ENCODE measurements at regions not wholly inside any gene's neighbourhood (a gene's known extent, or its start where the extent isn't known, plus 50 kb on each side); places are given as distances from the start of the nearest gene placed in this dataset.
"Not testable (repeated sequence)": the region's sequence is repeated elsewhere in the genome, so short reads cannot be mapped to it uniquely, and the experiment has no call there.

DNA sequence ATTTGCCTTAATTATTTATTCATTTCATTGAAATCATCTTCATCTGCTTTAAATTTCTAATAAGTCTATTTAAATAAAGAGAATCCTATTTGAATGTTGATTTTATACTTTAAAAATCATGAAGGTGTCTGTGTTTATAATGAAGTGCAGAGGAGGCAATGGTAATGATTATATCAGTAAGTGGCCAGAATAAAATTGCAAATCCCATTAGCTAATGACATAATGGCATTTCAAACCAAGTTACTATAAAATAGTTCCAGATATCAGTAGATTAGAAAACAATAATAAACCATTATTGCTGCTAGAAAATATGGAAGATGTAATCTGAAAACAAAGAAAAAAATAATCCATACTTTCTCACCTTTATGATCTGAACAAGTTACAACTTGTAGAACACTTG, 647.8 kb upstream of the KLHL1 start:
- no peak for DNase-seq
- no peaks in the 10 kb centered on the region for H3K27me3 Mint-ChIP-seq
- H3K4me3 Mint-ChIP-seq: no peak overlapping the region
- H3K27ac Mint-ChIP-seq: no peak overlapping the region
- H3K36me3 Mint-ChIP-seq: no peaks in the 10 kb centered on the region
- peaks cover 2% of the 10 kb centered on the region for H3K9me3 Mint-ChIP-seq
- H3K4me1 Mint-ChIP-seq: no peaks in the 10 kb centered on the region

DNA sequence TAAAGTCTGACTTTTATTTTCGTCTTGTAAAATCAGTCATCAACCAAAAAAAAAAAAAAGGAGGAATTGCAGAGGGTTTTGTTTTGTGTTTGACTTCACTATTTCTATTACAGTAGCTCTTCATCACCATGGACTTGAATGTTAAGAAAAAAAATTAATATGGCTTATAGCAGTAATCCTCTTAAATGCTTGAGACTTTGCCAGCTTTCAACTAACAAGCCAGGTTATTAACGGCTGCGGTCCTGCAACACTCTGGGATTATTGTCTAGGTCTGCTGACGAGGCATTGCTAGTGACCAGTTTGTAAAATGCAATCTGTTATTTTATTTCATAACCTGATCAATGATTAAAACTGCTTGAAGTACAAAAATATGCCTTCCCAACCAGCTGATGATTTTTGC, 647.2 kb upstream of the KLHL1 start:
- no peaks in the 10 kb centered on the region for H3K4me1 Mint-ChIP-seq
- no peak overlapping the region for H3K4me3 Mint-ChIP-seq
- DNase-seq: no peak
- no peaks in the 10 kb centered on the region for H3K36me3 Mint-ChIP-seq
- H3K27ac Mint-ChIP-seq: no peak overlapping the region
- no peaks in the 10 kb centered on the region for H3K27me3 Mint-ChIP-seq
- peaks cover 2% of the 10 kb centered on the region for H3K9me3 Mint-ChIP-seq

DNA sequence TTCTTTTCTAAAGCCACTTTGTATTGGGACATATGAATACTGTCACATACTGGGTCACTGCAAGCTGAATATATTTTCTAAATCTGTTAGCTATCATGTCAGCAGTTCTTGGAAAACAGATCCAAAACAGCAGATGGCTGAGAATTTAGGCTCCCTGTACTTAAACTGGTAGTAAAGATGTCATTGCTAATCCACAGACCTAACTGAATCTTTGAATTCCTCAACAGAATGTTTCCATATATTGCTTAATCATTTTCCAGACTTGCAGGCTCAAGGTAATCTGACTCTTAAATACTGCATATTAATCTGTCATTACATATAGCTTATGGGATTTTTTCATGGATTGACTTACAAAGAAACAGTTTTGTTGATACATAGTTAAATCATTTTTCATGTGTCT, 639.0 kb upstream of the KLHL1 start:
- Mint-ChIP-seq H3K36me3 (no peaks in the 10 kb centered on the region), H3K9me3 (peaks cover 2% of the 10 kb centered on the region)
- no peak for DNase-seq

DNA sequence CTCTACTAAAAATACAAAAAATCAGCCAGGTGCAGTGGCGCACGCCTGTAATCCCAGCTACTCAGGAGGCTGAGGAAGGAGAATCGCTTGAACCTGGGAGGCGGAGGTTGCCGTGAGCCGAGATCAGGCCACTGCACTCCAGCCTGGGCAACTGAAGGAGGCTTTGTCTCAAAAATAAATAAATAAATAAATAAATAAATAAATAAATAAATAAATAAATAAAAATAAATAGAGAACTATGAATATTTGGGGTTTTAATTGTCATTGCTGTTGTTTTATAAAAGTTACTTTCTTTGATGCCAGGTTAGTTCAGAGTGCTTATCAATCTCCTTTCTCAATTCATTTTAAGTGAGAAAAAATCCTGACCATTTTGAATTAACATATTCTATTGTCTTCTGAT, 638.2 kb upstream of the KLHL1 start:
- not testable (repeated sequence) for H3K36me3 Mint-ChIP-seq, H3K4me1 Mint-ChIP-seq, H3K4me3 Mint-ChIP-seq, DNase-seq, H3K27me3 Mint-ChIP-seq, H3K27ac Mint-ChIP-seq, H3K9me3 Mint-ChIP-seq

More for the DNA sequence above, 639.0 kb upstream of the KLHL1 start:
- Mint-ChIP-seq H3K27me3 (no peaks in the 10 kb centered on the region), H3K4me3 (no peak overlapping the region), H3K27ac (no peak overlapping the region), H3K4me1 (no peaks in the 10 kb centered on the region)

DNA sequence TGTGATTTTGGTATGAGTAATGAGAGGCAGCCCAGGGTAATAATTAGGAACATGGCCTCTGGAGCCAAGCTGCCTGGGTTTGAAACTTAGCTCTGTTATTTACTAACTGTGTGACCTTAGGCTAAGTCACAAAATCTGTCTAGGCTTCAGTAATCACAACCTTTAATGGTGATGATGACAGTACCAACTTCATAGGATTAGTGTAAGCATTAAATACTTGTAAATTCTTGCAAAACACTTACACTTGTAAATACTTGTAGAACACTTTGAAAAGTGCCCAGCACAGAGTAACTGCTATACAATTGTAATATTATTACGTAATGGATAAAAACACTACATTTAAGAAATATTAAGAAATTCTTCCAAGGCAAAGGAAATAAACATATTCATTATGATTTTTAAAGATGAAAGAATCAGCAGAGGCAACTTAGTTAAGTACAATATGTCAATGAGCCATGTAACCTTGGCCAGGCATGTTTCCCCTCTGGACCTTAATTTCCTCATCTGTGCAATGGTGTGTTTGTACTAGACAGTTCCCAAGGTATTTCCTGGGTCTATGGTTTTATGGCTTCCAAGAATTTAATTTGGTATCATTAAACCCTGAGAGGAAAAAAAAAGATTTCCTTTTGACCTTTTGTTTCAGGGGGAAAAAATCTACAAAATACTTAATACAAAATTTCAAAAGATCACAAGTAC, 628.5 kb upstream of the KLHL1 start:
- no peaks in the 10 kb centered on the region for H3K36me3 Mint-ChIP-seq
- no peak overlapping the region for H3K4me3 Mint-ChIP-seq
- H3K4me1 Mint-ChIP-seq: no peaks in the 10 kb centered on the region
- no peaks in the 10 kb centered on the region for H3K27me3 Mint-ChIP-seq
- no peak overlapping the region for H3K27ac Mint-ChIP-seq
- peaks cover 2% of the 10 kb centered on the region for H3K9me3 Mint-ChIP-seq
- no peak for DNase-seq

DNA sequence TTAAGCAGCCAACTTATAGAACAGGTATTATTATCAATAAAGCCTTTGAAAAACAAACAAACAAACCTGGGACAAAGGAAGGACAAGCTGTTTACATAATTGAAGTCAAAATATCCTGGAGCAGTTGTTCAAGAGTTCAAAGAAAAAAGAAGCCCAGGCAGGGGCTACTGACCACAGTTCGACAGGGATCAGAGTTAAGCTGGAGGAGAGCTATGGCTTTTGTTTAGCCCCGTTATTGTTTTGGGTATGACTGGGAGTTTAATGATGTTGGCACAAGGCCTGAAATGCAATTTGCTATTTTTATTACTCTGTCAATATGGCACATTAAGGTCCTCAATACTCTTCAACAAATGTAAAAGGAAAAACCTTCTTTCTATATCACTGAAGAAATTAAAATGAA, 624.4 kb upstream of the KLHL1 start:
- Mint-ChIP-seq H3K27ac (no peak overlapping the region), H3K36me3 (no peaks in the 10 kb centered on the region), H3K4me3 (no peak overlapping the region), H3K27me3 (no peaks in the 10 kb centered on the region), H3K4me1 (no peaks in the 10 kb centered on the region), H3K9me3 (peaks cover 2% of the 10 kb centered on the region)
- DNase-seq: no peak

DNA sequence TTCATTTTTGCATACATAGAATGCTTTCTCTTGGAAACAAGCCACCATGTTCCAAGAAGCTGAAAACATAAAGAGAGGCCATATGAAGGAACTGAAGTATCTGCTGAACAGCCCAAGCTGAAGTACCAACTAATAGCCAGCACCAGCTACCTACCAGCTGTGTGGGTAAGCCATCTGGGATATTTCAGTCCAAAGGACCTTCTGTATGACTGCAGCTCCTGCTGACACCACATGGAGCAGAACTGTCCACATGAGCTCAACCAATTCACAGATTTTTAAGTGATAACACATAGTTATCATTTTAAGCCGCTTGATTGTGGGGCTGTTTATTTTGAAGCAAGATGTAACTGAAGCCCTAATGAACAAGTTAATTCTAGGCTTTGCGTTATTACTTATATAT, 621.1 kb upstream of the KLHL1 start:
- no peak for DNase-seq
- H3K9me3 Mint-ChIP-seq: no peaks in the 10 kb centered on the region
- H3K27ac Mint-ChIP-seq: no peak overlapping the region

DNA sequence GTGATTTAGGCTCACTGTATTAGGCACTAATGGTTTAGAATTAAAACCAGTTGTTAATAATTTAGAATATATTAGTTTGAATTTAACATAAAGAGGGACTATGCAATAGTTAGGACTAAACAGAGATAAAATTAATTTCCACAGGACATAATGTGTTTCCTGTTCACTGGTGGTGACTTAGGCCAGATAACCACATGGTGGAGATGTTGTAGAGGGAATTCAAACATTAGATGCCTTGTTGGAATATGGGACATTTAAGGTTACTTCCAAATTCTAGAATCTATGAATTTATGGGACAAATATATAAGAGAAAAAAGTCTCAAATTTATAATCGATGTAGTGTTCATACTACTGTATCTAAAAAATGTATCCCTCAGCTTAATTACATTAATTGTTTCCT, 615.5 kb upstream of the KLHL1 start:
- Mint-ChIP-seq H3K4me3 (no peak overlapping the region), H3K36me3 (no peaks in the 10 kb centered on the region)

More for the DNA sequence above, 621.1 kb upstream of the KLHL1 start:
- no peaks in the 10 kb centered on the region for H3K36me3 Mint-ChIP-seq
- no peaks in the 10 kb centered on the region for H3K4me1 Mint-ChIP-seq
- H3K4me3 Mint-ChIP-seq: no peak overlapping the region
- no peaks in the 10 kb centered on the region for H3K27me3 Mint-ChIP-seq

DNA sequence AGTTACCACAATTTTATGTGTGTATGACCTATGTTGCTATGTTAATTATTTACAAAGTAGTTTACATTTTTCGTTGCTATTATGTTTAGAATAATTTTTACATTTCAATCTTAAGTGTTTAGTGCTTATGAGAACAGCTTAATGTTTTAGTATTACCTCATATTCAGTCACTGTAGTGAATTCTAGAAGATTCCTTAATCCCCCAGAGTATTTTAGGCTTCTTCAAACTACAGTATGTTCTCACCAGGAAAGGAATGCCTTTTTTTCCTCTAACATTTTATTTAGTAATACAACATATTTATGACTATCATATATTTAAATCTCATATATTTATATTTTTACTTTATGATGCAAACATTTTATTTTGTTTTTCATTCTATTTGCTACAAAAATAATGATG, 612.1 kb upstream of the KLHL1 start:
- H3K36me3 Mint-ChIP-seq: no peaks in the 10 kb centered on the region
- H3K4me3 Mint-ChIP-seq: no peak overlapping the region
- no peaks in the 10 kb centered on the region for H3K27me3 Mint-ChIP-seq
- no peak overlapping the region for H3K27ac Mint-ChIP-seq
- DNase-seq: no peak
- H3K9me3 Mint-ChIP-seq: peaks cover 3% of the 10 kb centered on the region
- H3K4me1 Mint-ChIP-seq: no peaks in the 10 kb centered on the region

More for the DNA sequence above, 615.5 kb upstream of the KLHL1 start:
- H3K27ac Mint-ChIP-seq: no peak overlapping the region
- DNase-seq: no peak
- H3K27me3 Mint-ChIP-seq: no peaks in the 10 kb centered on the region
- H3K4me1 Mint-ChIP-seq: no peaks in the 10 kb centered on the region
- no peaks in the 10 kb centered on the region for H3K9me3 Mint-ChIP-seq

DNA sequence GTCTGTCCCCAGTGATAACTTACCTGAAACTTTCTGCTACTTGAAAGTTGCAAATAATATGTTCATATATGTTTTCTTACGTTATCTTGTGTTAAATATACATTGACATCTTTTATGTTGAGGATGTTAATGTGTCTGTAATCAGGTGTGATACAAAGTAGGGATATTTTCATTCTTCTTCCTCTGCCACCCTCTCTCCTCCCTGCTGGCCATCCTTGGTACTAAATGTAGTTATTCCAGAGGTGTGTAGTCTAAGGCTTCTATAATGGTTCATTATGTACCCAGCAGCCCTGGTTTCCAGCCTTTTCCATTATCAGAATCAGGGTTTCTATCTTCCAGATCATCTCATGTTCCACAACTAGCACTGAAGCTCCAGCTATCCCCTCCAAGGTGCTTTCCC, 606.7 kb upstream of the KLHL1 start:
- H3K9me3 Mint-ChIP-seq: peaks cover 3% of the 10 kb centered on the region
- H3K27me3 Mint-ChIP-seq: no peaks in the 10 kb centered on the region
- no peaks in the 10 kb centered on the region for H3K36me3 Mint-ChIP-seq
- no peak for DNase-seq
- no peak overlapping the region for H3K27ac Mint-ChIP-seq
- no peaks in the 10 kb centered on the region for H3K4me1 Mint-ChIP-seq
- no peak overlapping the region for H3K4me3 Mint-ChIP-seq

DNA sequence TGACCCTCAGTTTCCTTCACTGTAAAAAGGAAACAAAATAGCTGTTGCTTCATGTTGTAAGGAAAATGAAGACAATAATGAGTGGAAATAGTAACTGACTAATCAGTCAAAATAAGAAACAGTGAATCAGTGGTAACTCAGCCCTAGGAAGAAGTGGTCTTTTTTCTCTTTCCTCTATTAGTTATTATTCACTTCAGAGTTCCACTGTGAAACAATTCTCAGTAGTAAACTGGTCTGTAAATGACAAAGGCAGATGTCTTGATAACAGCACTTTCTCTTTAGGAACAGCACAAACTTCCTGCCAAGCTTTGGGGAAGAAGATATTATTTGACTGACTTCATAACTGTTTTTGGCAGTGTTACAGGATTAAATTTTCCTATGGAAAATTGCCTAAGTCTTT, 600.5 kb upstream of the KLHL1 start:
- Mint-ChIP-seq H3K4me1 (no peaks in the 10 kb centered on the region), H3K27me3 (no peaks in the 10 kb centered on the region)
- no peak for DNase-seq

DNA sequence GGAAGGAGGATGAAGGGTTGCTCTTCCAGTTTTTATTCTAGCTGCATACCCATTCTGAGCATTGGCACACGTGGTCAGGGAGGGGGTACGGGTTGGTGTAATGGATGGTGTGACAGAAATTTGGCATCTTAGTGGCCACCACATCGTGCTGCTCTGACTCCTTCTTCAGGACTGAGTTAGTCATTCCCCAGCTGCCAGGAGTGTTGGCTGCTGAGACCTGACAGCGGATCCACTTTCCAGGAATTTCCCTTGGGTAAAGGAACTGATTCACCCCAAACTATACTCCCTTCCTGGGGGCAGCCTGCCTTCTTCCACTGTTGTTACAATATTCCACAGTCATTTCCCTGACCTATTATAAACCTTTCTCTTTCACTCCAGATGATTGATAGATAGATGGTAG, 595.5 kb upstream of the KLHL1 start:
- Mint-ChIP-seq H3K27me3 (no peaks in the 10 kb centered on the region), H3K4me1 (no peaks in the 10 kb centered on the region), H3K9me3 (peaks cover 6% of the 10 kb centered on the region), H3K27ac (no peak overlapping the region), H3K36me3 (no peaks in the 10 kb centered on the region), H3K4me3 (no peak overlapping the region)
- DNase-seq: no peak

More for the DNA sequence above, 600.5 kb upstream of the KLHL1 start:
- Mint-ChIP-seq H3K9me3 (peaks cover 6% of the 10 kb centered on the region), H3K36me3 (no peaks in the 10 kb centered on the region), H3K27ac (no peak overlapping the region), H3K4me3 (no peak overlapping the region)

DNA sequence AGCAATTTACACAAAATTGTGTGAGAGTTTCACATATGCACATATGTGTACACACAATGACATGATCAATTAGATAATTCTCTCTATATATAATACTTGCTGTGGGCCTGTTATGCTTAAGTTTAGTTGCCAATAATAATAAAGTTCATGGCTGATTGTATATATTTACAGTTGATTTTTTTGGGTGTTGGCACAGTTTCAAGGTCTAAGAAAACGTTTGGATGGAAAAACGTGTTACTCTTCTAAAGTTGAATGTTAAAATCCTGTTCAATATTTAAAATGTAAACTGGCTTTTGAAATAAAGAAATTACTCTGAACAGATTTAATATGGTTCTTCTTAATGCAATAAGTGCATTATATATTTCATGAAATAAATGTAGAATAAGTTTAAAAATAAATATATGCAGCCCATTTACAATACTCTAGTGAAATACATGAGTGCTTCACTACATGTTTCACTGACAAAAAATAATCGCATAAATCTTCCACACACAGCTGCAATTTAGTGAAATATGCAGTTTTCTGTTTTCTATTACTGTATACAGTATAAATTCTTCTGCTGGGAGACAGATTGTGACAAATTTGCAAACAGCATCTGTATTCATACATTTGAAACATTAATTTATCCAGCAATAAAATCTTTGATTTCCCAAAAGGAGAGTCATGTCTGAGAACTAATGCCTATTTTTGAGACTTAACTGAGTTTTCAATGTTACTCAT, 586.9 kb upstream of the KLHL1 start:
- Mint-ChIP-seq H3K27ac (no peak overlapping the region), H3K27me3 (no peaks in the 10 kb centered on the region), H3K36me3 (no peaks in the 10 kb centered on the region), H3K9me3 (peaks cover 8% of the 10 kb centered on the region), H3K4me3 (no peak overlapping the region), H3K4me1 (no peaks in the 10 kb centered on the region)
- DNase-seq: no peak

DNA sequence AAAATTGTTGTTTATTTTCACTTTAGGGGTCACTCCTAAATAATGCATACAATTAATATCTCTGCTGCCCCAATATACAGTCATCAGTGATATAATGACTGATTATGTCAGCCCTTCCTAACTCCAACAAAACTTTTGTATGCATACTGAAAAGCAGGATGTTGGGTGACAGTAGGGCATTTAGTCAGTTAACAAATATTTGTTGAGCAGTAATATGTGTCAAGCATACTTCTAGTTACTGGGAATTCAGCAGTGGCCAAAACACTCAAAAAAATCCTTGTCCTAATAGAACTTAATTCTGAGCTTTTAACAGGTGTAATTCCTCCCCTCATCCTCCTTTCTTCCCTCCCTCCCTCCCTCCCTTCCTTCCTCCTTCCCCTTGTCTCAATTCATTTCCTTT, 560.7 kb upstream of the KLHL1 start:
- DNase-seq: no peak
- Mint-ChIP-seq H3K4me1 (no peaks in the 10 kb centered on the region), H3K27me3 (no peaks in the 10 kb centered on the region), H3K9me3 (no peaks in the 10 kb centered on the region), H3K36me3 (no peaks in the 10 kb centered on the region), H3K4me3 (no peak overlapping the region), H3K27ac (no peak overlapping the region)

DNA sequence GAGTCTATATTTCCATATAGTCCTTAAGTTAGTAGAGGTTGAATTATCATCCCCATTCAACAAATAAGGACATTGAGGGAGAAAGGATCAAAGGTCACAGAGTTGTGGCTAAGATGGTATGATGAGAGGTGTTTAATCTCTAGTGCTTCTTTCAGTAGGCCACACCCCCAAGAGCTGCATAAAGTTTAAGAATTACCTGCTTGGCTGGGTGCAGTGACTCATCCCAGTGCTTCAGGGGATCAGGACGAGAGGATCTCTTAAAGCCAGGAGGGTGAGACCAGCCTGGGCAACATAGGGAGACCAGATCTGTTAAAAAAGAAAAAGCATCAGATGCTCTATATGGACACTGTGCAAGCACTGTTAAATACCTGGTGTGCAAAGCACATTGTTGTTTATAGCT, 560.0 kb upstream of the KLHL1 start:
- no peak for DNase-seq
- no peaks in the 10 kb centered on the region for H3K36me3 Mint-ChIP-seq
- H3K4me3 Mint-ChIP-seq: no peak overlapping the region
- H3K9me3 Mint-ChIP-seq: no peaks in the 10 kb centered on the region
- no peak overlapping the region for H3K27ac Mint-ChIP-seq
- no peaks in the 10 kb centered on the region for H3K4me1 Mint-ChIP-seq
- H3K27me3 Mint-ChIP-seq: no peaks in the 10 kb centered on the region

DNA sequence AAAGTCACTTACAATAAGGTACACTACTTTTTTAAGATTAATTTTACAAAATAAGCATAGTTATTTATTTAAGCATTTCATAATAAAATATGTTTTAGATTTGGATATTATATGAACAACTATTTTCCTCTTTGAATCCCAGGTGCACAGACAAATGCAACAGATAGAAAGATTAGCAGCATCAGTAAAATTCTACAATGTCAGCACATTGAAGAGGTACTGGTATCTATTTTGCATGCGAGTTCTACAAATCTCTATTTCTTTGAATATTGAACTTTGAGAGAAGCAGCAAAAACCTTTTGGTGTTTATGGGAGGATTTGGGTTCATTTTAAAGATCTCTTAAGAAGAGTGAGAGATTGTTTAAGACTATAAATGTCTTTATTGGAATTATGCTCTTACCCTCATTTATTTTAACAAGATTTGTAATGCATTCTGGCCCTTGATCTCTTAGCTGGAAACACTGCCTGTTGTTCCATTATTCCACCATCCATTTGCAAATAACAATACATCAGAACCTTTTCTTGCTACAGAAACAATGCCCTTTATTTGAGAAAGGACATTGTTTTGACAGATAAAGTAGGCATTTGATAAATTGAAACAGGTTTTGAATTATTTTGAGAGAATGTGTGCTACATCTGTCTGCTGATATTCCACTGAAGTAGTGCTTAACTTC, 558.8 kb upstream of the KLHL1 start:
- no peaks in the 10 kb centered on the region for H3K27me3 Mint-ChIP-seq
- no peak overlapping the region for H3K4me3 Mint-ChIP-seq
- no peaks in the 10 kb centered on the region for H3K9me3 Mint-ChIP-seq
- no peaks in the 10 kb centered on the region for H3K4me1 Mint-ChIP-seq
- no peak for DNase-seq
- H3K36me3 Mint-ChIP-seq: no peaks in the 10 kb centered on the region
- no peak overlapping the region for H3K27ac Mint-ChIP-seq
